GM18505 (cell line): ENCODE measurements at regions not wholly inside any gene's neighbourhood (a gene's known extent, or its start where the extent isn't known, plus 50 kb on each side); places are given as distances from the start of the nearest gene placed in this dataset.

ENCODE experiments used
- ATAC-seq: cut with Tn5 transposase; IDR thresholded peaks from one replicate; pipeline ENCODE4 v1.9.1; 2021; ENCODE audit not compliant: unreplicated experiment
- POLR2A ChIP-seq: IDR thresholded peaks from 4 replicates; pipeline ENCODE4 v1.6.1; 2011; ENCODE audit warnings: borderline replicate concordance; ENCODE audit not compliant: insufficient read depth, insufficient read length; ENCODE audit errors: extremely low read depth

DNA sequence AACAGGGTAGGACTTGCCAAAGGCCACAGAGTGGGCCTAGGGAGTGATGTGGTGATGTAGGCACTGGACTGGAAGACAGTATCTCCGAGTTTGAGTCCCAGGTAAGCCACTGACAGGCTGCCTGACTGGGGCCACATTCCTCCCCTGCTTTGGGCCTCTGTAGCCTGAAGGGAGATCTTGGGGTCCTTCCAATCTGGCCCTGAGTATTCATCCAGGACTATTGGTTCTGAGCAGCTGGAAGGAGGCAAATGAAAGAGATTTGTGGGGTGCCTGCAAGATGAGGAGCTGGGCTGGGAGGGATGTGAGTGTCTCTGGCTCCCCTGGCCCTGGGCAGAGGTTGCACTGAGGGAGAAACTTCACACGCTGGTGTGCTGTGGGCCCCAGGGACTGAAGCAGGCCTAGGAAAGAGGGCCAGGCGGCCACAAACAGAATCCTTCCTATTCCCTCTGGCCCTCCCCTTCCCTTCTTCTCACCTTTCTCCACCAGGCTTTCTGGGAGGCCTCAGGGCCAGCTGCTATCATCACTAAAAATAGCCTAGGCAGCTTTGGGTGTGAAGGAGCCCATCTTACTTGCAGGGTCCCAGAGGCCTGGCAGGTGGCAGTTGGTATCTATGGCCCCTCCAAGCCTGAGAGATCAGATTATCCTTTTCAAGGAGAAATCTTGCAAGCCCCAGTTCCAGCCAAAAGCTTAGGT lies 70.1 kb downstream of the PJA1 start:
- TF ChIP-seq POLR2A: no peak
- no peak for ATAC-seq

- no peak for TF ChIP-seq POLR2A
- ATAC-seq: no peak
These were observed 71.0 kb downstream of the PJA1 start for GRCh38 chrX:69093960-69094871.

GRCh38 chrX:69090022-69090421 lies 75.2 kb downstream of the PJA1 start:
- ATAC-seq: no peak
- no peak for TF ChIP-seq POLR2A

DNA sequence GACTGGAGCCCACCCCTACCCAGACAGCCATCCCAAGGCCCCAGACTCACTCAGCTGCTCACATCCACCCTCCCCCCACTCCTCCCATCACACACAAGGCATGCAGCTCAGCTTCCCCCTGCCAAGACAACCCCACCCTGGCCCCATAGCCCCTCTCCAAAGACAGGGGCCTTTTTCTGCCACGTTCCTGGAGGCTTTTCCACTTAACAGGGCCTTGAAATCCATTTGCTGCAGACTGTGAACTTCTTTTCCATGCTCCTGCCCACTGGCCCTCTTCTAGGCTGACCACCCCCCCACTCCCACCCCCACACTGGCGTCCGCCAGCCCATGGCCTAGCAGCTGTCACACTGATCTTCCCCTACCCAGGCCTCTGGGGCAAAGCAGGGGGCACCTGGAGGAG lies 76.0 kb downstream of the PJA1 start:
- ATAC-seq: no peak
- TF ChIP-seq POLR2A: no peak

DNA sequence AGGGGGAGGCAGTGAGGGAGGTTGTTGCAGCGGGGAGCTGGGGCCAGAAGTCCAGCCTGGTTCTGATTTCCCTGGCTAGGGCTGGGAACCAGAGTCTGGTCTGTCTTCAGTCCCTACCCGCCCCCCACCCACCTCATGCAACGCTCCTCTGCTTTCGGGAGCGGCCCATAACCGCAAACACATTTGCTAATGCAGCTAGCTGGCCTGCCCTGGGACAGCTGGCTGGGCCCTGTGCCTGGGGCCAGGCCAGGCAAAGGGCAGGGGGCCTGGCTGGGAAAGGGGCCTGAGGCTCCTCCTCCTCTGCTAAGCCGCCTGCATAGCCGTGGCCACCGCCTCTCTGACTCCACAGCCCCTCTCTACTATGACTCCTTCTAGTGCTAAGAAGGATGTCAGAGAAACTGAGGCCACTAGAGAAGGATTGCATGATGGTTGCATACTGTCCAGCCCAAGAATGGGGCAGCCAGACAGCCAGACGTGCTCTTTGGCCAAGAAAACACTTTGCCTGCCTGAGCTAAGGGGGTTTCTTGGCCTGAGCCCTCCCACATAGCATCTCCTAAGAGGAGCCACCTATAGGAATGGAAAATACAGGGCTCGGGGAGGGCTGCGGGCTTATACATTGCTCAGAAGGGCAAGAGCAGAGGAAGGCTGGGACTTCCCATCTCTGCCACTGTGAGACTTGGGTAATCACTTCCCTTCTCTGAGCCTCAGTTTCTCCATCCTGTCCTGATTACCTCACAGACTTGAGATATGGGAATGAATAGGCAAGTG lies 76.9 kb downstream of the PJA1 start:
- ATAC-seq: no peak
- no peak for TF ChIP-seq POLR2A

GRCh38 chrX:69085826-69086225 lies 79.4 kb downstream of the PJA1 start:
- ATAC-seq: no peak
- no peak for TF ChIP-seq POLR2A

DNA sequence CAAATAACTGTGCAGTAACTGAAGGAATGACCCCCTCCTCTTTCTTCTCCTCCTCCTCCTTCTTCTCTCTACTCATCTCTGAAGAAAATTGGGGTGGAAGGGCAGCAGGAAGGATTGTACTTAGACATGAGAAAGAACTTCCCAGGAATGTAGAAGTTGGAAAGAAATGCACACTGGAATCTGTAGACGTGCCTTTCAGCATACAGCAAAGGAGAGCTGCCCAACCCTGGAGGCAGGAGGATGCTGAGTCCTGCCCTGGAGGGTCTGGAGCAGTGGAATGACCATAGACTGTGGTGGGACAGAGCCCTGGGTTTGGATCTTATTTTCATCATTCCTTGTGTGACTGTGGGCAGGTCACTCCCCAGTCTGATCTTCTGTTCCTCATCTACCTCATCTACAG lies 80.1 kb downstream of the PJA1 start:
- no peak for ATAC-seq
- no peak for TF ChIP-seq POLR2A

GRCh38 chrX:69083801-69084200 lies 81.5 kb downstream of the PJA1 start:
- TF ChIP-seq POLR2A: no peak
- ATAC-seq: no peak

GRCh38 chrX:69083361-69083760 lies 81.9 kb downstream of the PJA1 start:
- no peak for TF ChIP-seq POLR2A

GRCh38 chrX:69082753-69083150 lies 82.5 kb downstream of the PJA1 start:
- no peak for TF ChIP-seq POLR2A
- no peak for ATAC-seq

More at GRCh38 chrX:69083361-69083760, 81.9 kb downstream of the PJA1 start:
- no peak for ATAC-seq

DNA sequence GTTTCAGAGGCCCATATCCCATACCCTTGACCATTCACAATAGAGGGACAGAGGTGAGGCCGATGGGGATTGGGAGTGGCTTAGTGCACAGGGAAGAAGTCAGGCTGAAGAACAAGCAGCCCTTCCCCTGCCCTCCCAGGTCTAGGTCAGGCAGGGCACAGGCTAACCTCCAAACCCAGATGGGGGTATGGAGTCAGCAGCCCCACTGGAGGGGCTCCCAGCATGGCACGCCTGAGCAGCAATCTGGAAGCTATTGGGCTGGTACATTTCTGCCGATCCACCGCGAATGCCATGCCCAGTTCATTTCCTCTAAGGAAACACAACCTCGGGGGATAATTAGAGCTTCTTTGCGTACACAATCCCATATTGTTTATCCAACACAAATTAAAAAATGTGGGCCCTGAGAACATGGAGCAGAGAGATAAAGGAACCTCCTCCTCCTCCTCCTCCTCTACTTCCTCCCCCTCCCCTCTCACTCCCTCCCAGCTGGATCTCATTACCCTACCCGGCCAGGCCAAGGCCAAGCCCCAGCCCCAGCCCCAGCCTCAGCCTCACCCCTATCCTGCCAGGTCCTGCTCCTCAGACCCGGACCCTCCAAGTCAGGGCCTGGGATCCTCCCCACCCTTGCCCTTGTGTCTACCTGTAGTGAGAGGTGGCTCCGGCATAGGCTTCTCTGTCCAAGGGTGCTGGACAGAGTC lies 83.0 kb downstream of the PJA1 start:
- ATAC-seq: no peak
- no peak for TF ChIP-seq POLR2A

GRCh38 chrX:69080855-69081465 lies 84.3 kb downstream of the PJA1 start:
- no peak for TF ChIP-seq POLR2A
- ATAC-seq: no peak
